ENCODE measurements at regions not wholly inside any gene's neighbourhood (a gene's known extent, or its start where the extent isn't known, plus 50 kb on each side); places are given as distances from the start of the nearest gene placed in this dataset.

- Mint-ChIP-seq H3K4me3 (no peak overlapping the region), H3K9me3 (no peaks in the 10 kb centered on the region), H3K27me3 (ENCODE audit: insufficient read depth, low read depth) (peaks cover 4% of the 10 kb centered on the region), H3K4me1 (peaks cover 21% of the 10 kb centered on the region), H3K36me3 (peaks cover 4% of the 10 kb centered on the region), H3K27ac (no peak overlapping the region)
- H4K20me1 ChIP-seq (ENCODE audit: low read depth) = no peaks in the 10 kb centered on the region
- H2AFZ ChIP-seq (replicated peaks) = peak overlapping the region; percentile 71
- peaks cover 16% of the 10 kb centered on the region for H3K4me1 ChIP-seq
- no peak overlapping the region for H3K9ac ChIP-seq
- TF ChIP-seq CTCF (IDR thresholded peaks at IDR 0.05) (no peak), EZH2 (IDR thresholded peaks at IDR 0.05) (no peak), EZH2phosphoT487 (IDR thresholded peaks at IDR 0.05) (no peak)
- H3F3A ChIP-seq (ENCODE audit: low read depth) = peaks cover 9% of the 10 kb centered on the region
- no peak overlapping the region for H3K27ac ChIP-seq
- no peaks in the 10 kb centered on the region for H3K79me2 ChIP-seq (ENCODE audit: low read depth)
- peak; percentile 68 for DNase-seq (ENCODE audit: low spot score)
- H3K4me3 ChIP-seq = no peak overlapping the region
- H3K9me3 ChIP-seq (ENCODE audit: low read depth) = no peaks in the 10 kb centered on the region
- H3K4me2 ChIP-seq = peak overlapping the region; percentile 53
- H3K27me3 ChIP-seq = no peaks in the 10 kb centered on the region
- H3K36me3 ChIP-seq = no peaks in the 10 kb centered on the region
Observed at GRCh38 chr11:95592471-95592870, 197.1 kb downstream of the FAM76B start.

GRCh38 chr11:95589893-95590612 lies 199.5 kb downstream of the FAM76B start:
- Histone ChIP-seq H2AFZ (replicated peaks) (no peak overlapping the region), H3K4me2 (no peak overlapping the region), H3K79me2 (ENCODE audit: low read depth) (no peaks in the 10 kb centered on the region), H3F3A (ENCODE audit: low read depth) (peaks cover 9% of the 10 kb centered on the region), H4K20me1 (ENCODE audit: low read depth) (no peaks in the 10 kb centered on the region), H3K27me3 (no peaks in the 10 kb centered on the region), H3K9ac (no peak overlapping the region), H3K36me3 (no peaks in the 10 kb centered on the region), H3K27ac (no peak overlapping the region), H3K4me3 (no peak overlapping the region), H3K4me1 (peaks cover 27% of the 10 kb centered on the region), H3K9me3 (ENCODE audit: low read depth) (no peaks in the 10 kb centered on the region)
- H3K36me3 Mint-ChIP-seq = no peaks in the 10 kb centered on the region
- no peak for DNase-seq (ENCODE audit: low spot score)
- no peak overlapping the region for H3K4me3 Mint-ChIP-seq
- H3K27ac Mint-ChIP-seq = no peak overlapping the region
- no peak for TF ChIP-seq EZH2phosphoT487 (IDR thresholded peaks at IDR 0.05)
- TF ChIP-seq EZH2 (IDR thresholded peaks at IDR 0.05) = no peak
- TF ChIP-seq CTCF (IDR thresholded peaks at IDR 0.05) = no peak
- no peaks in the 10 kb centered on the region for H3K27me3 Mint-ChIP-seq (ENCODE audit: insufficient read depth, low read depth)
- H3K4me1 Mint-ChIP-seq = peaks cover 23% of the 10 kb centered on the region
- H3K9me3 Mint-ChIP-seq = no peaks in the 10 kb centered on the region

GRCh38 chr11:95588821-95589220 lies 200.8 kb downstream of the FAM76B start:
- Histone ChIP-seq H2AFZ (replicated peaks) (no peak overlapping the region), H3K4me1 (peaks cover 27% of the 10 kb centered on the region), H3K9ac (no peak overlapping the region), H3K4me3 (no peak overlapping the region), H3K27ac (no peak overlapping the region), H3K36me3 (no peaks in the 10 kb centered on the region), H3K4me2 (no peak overlapping the region), H4K20me1 (ENCODE audit: low read depth) (no peaks in the 10 kb centered on the region), H3K27me3 (no peaks in the 10 kb centered on the region), H3F3A (ENCODE audit: low read depth) (peaks cover 9% of the 10 kb centered on the region), H3K9me3 (ENCODE audit: low read depth) (no peaks in the 10 kb centered on the region), H3K79me2 (ENCODE audit: low read depth) (no peaks in the 10 kb centered on the region)
- no peak for TF ChIP-seq CTCF (IDR thresholded peaks at IDR 0.05)
- TF ChIP-seq EZH2phosphoT487 (IDR thresholded peaks at IDR 0.05) = no peak
- no peak for TF ChIP-seq EZH2 (IDR thresholded peaks at IDR 0.05)
- Mint-ChIP-seq H3K4me3 (no peak overlapping the region), H3K4me1 (peaks cover 23% of the 10 kb centered on the region), H3K27ac (no peak overlapping the region), H3K9me3 (no peaks in the 10 kb centered on the region), H3K36me3 (no peaks in the 10 kb centered on the region), H3K27me3 (ENCODE audit: insufficient read depth, low read depth) (no peaks in the 10 kb centered on the region)
- no peak for DNase-seq (ENCODE audit: low spot score)
